ENCODE measurements at regions not wholly inside any gene's neighbourhood (a gene's known extent, or its start where the extent isn't known, plus 50 kb on each side); places are given as distances from the start of the nearest gene placed in this dataset.

- no peaks in the 10 kb centered on the region for H3K4me1 ChIP-seq (ENCODE audit: control insufficient read depth in 1 of 2, insufficient read depth in 2 of 2, low read depth in 1 of 2, low read length in 1 of 2)
- H4K20me1 ChIP-seq (ENCODE audit: insufficient read depth) = no peaks in the 10 kb centered on the region
- no peaks in the 10 kb centered on the region for H3K9me2 ChIP-seq
- POLR2A ChIA-PET = no interaction called here
- no peaks in the 10 kb centered on the region for H3K27me3 ChIP-seq (ENCODE audit: insufficient read depth)
- no peak overlapping the region for H3K4me2 ChIP-seq
- no peaks in the 10 kb centered on the region for H3K79me2 ChIP-seq (ENCODE audit: insufficient read depth)
- WGBS (ENCODE audit: low lambda C conversion rate) = 25% methylated on average over 5 of the region's 5 CpGs
- H3F3A ChIP-seq (replicated peaks; ENCODE audit: insufficient read depth) = no peaks in the 10 kb centered on the region
- no peaks in the 10 kb centered on the region for H3K9me3 ChIP-seq
- H2AFZ ChIP-seq (ENCODE audit: low read depth) = no peak overlapping the region
- no peak overlapping the region for H3K27ac ChIP-seq (ENCODE audit: low read depth in 2 of 2, low read length in 1 of 2)
- no peak overlapping the region for H3K9ac ChIP-seq
- TF ChIP-seq FOXJ3 (CRISPR knock-in tag; IDR thresholded peaks at IDR 0.05) = no peak
- TF ChIP-seq REST (IDR thresholded peaks at IDR 0.05; ENCODE audit: low read depth, low read length) = no peak
- no peak for TF ChIP-seq EP300 (IDR thresholded peaks at IDR 0.05; ENCODE audit: borderline replicate concordance in 1 of 2, low read depth in 1 of 2, low read length in 1 of 2)
- no peak for TF ChIP-seq RXRA (IDR thresholded peaks at IDR 0.05; ENCODE audit: borderline replicate concordance, low read depth)
- no peak for TF ChIP-seq CTCF (IDR thresholded peaks at IDR 0.05)
- TF ChIP-seq ZBTB33 (IDR thresholded peaks at IDR 0.05; ENCODE audit: borderline replicate concordance, low read depth) = no peak
- TF ChIP-seq USF1 (IDR thresholded peaks at IDR 0.05; ENCODE audit: borderline replicate concordance, low read depth) = no peak
- no peak for TF ChIP-seq RAD21 (IDR thresholded peaks at IDR 0.05; ENCODE audit: low read length)
- TF ChIP-seq PBX3 (IDR thresholded peaks at IDR 0.05) = no peak
- no peak for TF ChIP-seq ELF1 (IDR thresholded peaks at IDR 0.05)
- TF ChIP-seq FOSL2 (IDR thresholded peaks at IDR 0.05; ENCODE audit: borderline replicate concordance, low read depth) = no peak
- TF ChIP-seq IRF3 (IDR thresholded peaks at IDR 0.05; ENCODE audit: low read depth, low read length) = no peak
- no peak for TF ChIP-seq NRF1 (IDR thresholded peaks at IDR 0.05; ENCODE audit: low read depth, low read length)
- DNase-seq = no peak
- H3K36me3 ChIP-seq (replicated peaks in 1 of 2; ENCODE audit: control insufficient read depth in 1 of 2, insufficient read depth in 2 of 2, low read length in 1 of 2) = no peaks in the 10 kb centered on the region
- CTCF ChIA-PET = interaction anchor here (0.8 kb wide), 1 partner anchor 10 kb away, joined by 3 read pairs; no protein-coding TSS in a partner anchor
- H3K4me3 ChIP-seq (ENCODE audit: low read depth in 2 of 2, low read length in 1 of 2) = no peak overlapping the region
These were observed 79.8 kb upstream of the FBXL7 start for GRCh38 chr5:15420201-15420600.

All from SK-N-SH (cell line).